ENCODE measurements at regions not wholly inside any gene's neighbourhood (a gene's known extent, or its start where the extent isn't known, plus 50 kb on each side); places are given as distances from the start of the nearest gene placed in this dataset.

DNA sequence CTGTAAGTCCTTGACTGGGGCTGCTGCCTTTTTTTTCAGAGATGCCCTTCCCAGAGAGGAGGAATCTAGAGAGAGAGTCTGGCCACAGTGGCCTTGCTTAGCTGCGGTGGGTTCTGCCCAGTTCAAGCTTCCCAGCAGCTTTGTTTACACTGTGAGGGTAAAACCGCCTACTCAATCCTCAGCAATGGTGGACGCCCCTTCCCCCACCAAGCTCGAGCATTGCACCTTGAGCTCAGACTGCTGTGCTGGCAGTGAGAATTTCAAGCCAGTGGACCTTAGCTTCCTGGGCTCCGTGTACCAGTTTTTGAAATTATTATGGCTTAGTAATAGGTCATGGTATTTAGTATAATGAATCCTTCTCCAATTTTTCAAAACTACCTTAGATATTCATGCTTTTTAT, 395.4 kb downstream of the NPIPA7 start:
- TF ChIP-seq, protein P1, sequence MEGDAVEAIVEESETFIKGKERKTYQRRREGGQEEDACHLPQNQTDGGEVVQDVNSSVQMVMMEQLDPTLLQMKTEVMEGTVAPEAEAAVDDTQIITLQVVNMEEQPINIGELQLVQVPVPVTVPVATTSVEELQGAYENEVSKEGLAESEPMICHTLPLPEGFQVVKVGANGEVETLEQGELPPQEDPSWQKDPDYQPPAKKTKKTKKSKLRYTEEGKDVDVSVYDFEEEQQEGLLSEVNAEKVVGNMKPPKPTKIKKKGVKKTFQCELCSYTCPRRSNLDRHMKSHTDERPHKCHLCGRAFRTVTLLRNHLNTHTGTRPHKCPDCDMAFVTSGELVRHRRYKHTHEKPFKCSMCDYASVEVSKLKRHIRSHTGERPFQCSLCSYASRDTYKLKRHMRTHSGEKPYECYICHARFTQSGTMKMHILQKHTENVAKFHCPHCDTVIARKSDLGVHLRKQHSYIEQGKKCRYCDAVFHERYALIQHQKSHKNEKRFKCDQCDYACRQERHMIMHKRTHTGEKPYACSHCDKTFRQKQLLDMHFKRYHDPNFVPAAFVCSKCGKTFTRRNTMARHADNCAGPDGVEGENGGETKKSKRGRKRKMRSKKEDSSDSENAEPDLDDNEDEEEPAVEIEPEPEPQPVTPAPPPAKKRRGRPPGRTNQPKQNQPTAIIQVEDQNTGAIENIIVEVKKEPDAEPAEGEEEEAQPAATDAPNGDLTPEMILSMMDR (IDR thresholded peaks at IDR 0.05; ENCODE audit: low read length), result no peak
- TF ChIP-seq EZH2 (optimal IDR thresholded peaks at IDR 0.05; ENCODE audit: low read depth, low read length), result no peak
